Thymus (tissue), 11 donors: ENCODE measurements at regions not wholly inside any gene's neighbourhood (a gene's known extent, or its start where the extent isn't known, plus 50 kb on each side); places are given as distances from the start of the nearest gene placed in this dataset.

Experiments used
- DNase-seq, 9 donors: peaks; one replicate each; pipeline ENCODE4 v3.0.0-alpha.2; 2013; ENCODE audit warnings: low spot score in 9 of 9, low read depth in 6 of 9, missing footprints in 1 of 9
- H3K27ac ChIP-seq, 2 donors: one replicate each; pipeline ENCODE4 v1.5.1; 2013; ENCODE audit warnings: control low read depth in 1 of 2, low read depth in 1 of 2, low read length in 1 of 2, mild to moderate bottlenecking in 1 of 2, moderate library complexity in 1 of 2
- H3K27me3 ChIP-seq, 2 donors: one replicate each; pipeline ENCODE4 v1.5.1; 2013; ENCODE audit warnings: low read length in 1 of 2; ENCODE audit not compliant: control insufficient read depth in 2 of 2, insufficient read depth in 1 of 2
- H3K36me3 ChIP-seq, 2 donors: one replicate each; pipeline ENCODE4 v1.5.1; 2013; ENCODE audit warnings: low read length in 1 of 2, mild to moderate bottlenecking in 1 of 2, moderate library complexity in 1 of 2; ENCODE audit not compliant: control insufficient read depth in 2 of 2, insufficient read depth in 2 of 2
- H3K4me1 ChIP-seq, 2 donors: one replicate each; pipeline ENCODE4 v1.5.1; 2013; ENCODE audit warnings: low read length in 2 of 2; ENCODE audit not compliant: control insufficient read depth in 2 of 2, insufficient read depth in 2 of 2
- H3K4me3 ChIP-seq, 2 donors: one replicate each; pipeline ENCODE4 v1.5.1; 2013; ENCODE audit warnings: low read length in 2 of 2, control low read depth in 1 of 2, mild to moderate bottlenecking in 1 of 2
- H3K9me3 ChIP-seq, 2 donors: one replicate each; pipeline ENCODE4 v1.5.1; 2013; ENCODE audit warnings: low read length in 1 of 2, mild to moderate bottlenecking in 1 of 2; ENCODE audit not compliant: control insufficient read depth in 2 of 2, insufficient read depth in 1 of 2
- WGBS: extraction: QIAGEN DNeasy Blood & Tissue Kit; methylation state at CpG from one replicate; pipeline ENCODE4 v1.1.7; 2013; 5-methylcytosine and 5-hydroxymethylcytosine counted together
- donor health status: healthy.

GRCh38 chrX:113947548-113947947, 636.3 kb upstream of the HTR2C start:
- Histone ChIP-seq H3K27ac (no peak overlapping the region), H3K36me3 (no peaks in the 10 kb centered on the region), H3K4me1 (no peaks in the 10 kb centered on the region), H3K4me3 (no peak overlapping the region), H3K9me3 (no peaks in the 10 kb centered on the region), H3K27me3 (no peaks in the 10 kb centered on the region)
- WGBS: 90% methylated on average over 1 of the region's 1 CpG
- no peak for DNase-seq

GRCh38 chrX:113935518-113935917, 648.4 kb upstream of the HTR2C start:
- WGBS: 80% methylated on average over 2 of the region's 2 CpGs
- no peak for DNase-seq

GRCh38 chrX:113933931-113934330, 650.0 kb upstream of the HTR2C start:
- no peaks in the 10 kb centered on the region for H3K27me3 ChIP-seq
- H3K9me3 ChIP-seq: no peaks in the 10 kb centered on the region
- DNase-seq: no peak
- H3K27ac ChIP-seq: no peak overlapping the region
- H3K4me3 ChIP-seq: no peak overlapping the region
- H3K4me1 ChIP-seq: no peaks in the 10 kb centered on the region
- no peaks in the 10 kb centered on the region for H3K36me3 ChIP-seq

More at GRCh38 chrX:113935518-113935917, 648.4 kb upstream of the HTR2C start:
- Histone ChIP-seq H3K27me3 (no peaks in the 10 kb centered on the region), H3K4me3 (no peak overlapping the region), H3K9me3 (no peaks in the 10 kb centered on the region), H3K4me1 (no peaks in the 10 kb centered on the region), H3K27ac (no peak overlapping the region), H3K36me3 (no peaks in the 10 kb centered on the region)

GRCh38 chrX:113929004-113929403, 654.9 kb upstream of the HTR2C start:
- no peak overlapping the region for H3K27ac ChIP-seq
- H3K36me3 ChIP-seq: no peaks in the 10 kb centered on the region
- no peaks in the 10 kb centered on the region for H3K4me1 ChIP-seq
- no peaks in the 10 kb centered on the region for H3K27me3 ChIP-seq
- H3K4me3 ChIP-seq: no peak overlapping the region
- no peaks in the 10 kb centered on the region for H3K9me3 ChIP-seq
- WGBS: 85% methylated on average over 3 of the region's 3 CpGs
- peak in 2 of 9 donors; percentile 0 to 2 for DNase-seq

GRCh38 chrX:113920661-113921060, 663.2 kb upstream of the HTR2C start:
- Histone ChIP-seq H3K9me3 (no peaks in the 10 kb centered on the region), H3K4me1 (no peaks in the 10 kb centered on the region), H3K4me3 (no peak overlapping the region), H3K36me3 (no peaks in the 10 kb centered on the region), H3K27me3 (no peaks in the 10 kb centered on the region), H3K27ac (no peak overlapping the region)
- DNase-seq: no peak
- 94% methylated on average over 4 of the region's 4 CpGs for WGBS

- WGBS: 89% methylated on average over 4 of the region's 4 CpGs
- H3K9me3 ChIP-seq: no peaks in the 10 kb centered on the region
- no peaks in the 10 kb centered on the region for H3K36me3 ChIP-seq
- H3K4me1 ChIP-seq: no peaks in the 10 kb centered on the region
- H3K4me3 ChIP-seq: no peak overlapping the region
- H3K27me3 ChIP-seq: no peaks in the 10 kb centered on the region
- DNase-seq: no peak
- H3K27ac ChIP-seq: no peak overlapping the region
Observed at GRCh38 chrX:113919387-113919786, 664.5 kb upstream of the HTR2C start.

- Histone ChIP-seq H3K9me3 (no peaks in the 10 kb centered on the region), H3K36me3 (no peaks in the 10 kb centered on the region), H3K27ac (no peak overlapping the region), H3K4me1 (no peaks in the 10 kb centered on the region), H3K27me3 (no peaks in the 10 kb centered on the region), H3K4me3 (no peak overlapping the region)
- no peak for DNase-seq
Observed at GRCh38 chrX:113906168-113906567, 677.7 kb upstream of the HTR2C start.

- peak in 2 of 9 donors; percentile 3 to 11 for DNase-seq
- no peaks in the 10 kb centered on the region for H3K36me3 ChIP-seq
- H3K4me3 ChIP-seq: no peak overlapping the region
- no peaks in the 10 kb centered on the region for H3K4me1 ChIP-seq
- H3K9me3 ChIP-seq: no peaks in the 10 kb centered on the region
- no peak overlapping the region for H3K27ac ChIP-seq
- no peaks in the 10 kb centered on the region for H3K27me3 ChIP-seq
- 40% methylated on average over 5 of the region's 5 CpGs for WGBS
Observed at GRCh38 chrX:113892891-113893290, 691.0 kb upstream of the HTR2C start.

- Histone ChIP-seq H3K4me1 (no peaks in the 10 kb centered on the region), H3K27me3 (no peaks in the 10 kb centered on the region), H3K4me3 (no peak overlapping the region), H3K36me3 (no peaks in the 10 kb centered on the region), H3K9me3 (no peaks in the 10 kb centered on the region), H3K27ac (no peak overlapping the region)
- no peak for DNase-seq
- WGBS: 100% methylated on average over 1 of the region's 1 CpG
Observed at GRCh38 chrX:113892401-113892800, 691.5 kb upstream of the HTR2C start.

- no peak overlapping the region for H3K4me3 ChIP-seq
- H3K27me3 ChIP-seq: no peaks in the 10 kb centered on the region
- H3K4me1 ChIP-seq: no peaks in the 10 kb centered on the region
- H3K9me3 ChIP-seq: no peaks in the 10 kb centered on the region
- 95% methylated on average over 3 of the region's 3 CpGs for WGBS
- no peak overlapping the region for H3K27ac ChIP-seq
- H3K36me3 ChIP-seq: no peaks in the 10 kb centered on the region
- DNase-seq: no peak
Observed at GRCh38 chrX:113873056-113873455, 710.8 kb upstream of the HTR2C start.
